NCI-H1417 (cell line): ENCODE measurements at regions not wholly inside any gene's neighbourhood (a gene's known extent, or its start where the extent isn't known, plus 50 kb on each side); places are given as distances from the start of the nearest gene placed in this dataset.

ENCODE experiments used
- DNase-seq, 3 experiments: peaks; one replicate each; lab custom pipeline; 2025; lab: John Stamatoyannopoulos, UW

- DNase-seq: no peak
Measured at GRCh38 chr1:98422816-98423215, 238.7 kb upstream of the SNX7 start.

- peak in 1 of 3 experiments; percentile 30 for DNase-seq
Measured at GRCh38 chr1:98421085-98421435, 240.5 kb upstream of the SNX7 start.

GRCh38 chr1:98420376-98421084, 241.0 kb upstream of the SNX7 start:
- no peak for DNase-seq

- no peak for DNase-seq
Measured at GRCh38 chr1:98417820-98418219, 243.7 kb upstream of the SNX7 start.

- DNase-seq: peak in 2 of 3 experiments; percentile 4 to 63
Measured at GRCh38 chr1:98410082-98410481, 251.4 kb upstream of the SNX7 start.

- DNase-seq: no peak
Measured at GRCh38 chr1:98406352-98407088, 255.0 kb upstream of the SNX7 start.

- DNase-seq: no peak
Measured at GRCh38 chr1:98405581-98406074, 255.9 kb upstream of the SNX7 start.

GRCh38 chr1:98404866-98405265, 256.7 kb upstream of the SNX7 start:
- no peak for DNase-seq

- no peak for DNase-seq
Measured at GRCh38 chr1:98403963-98404480, 257.5 kb upstream of the SNX7 start.

- DNase-seq: no peak
Measured at GRCh38 chr1:98402860-98403259, 258.7 kb upstream of the SNX7 start.

GRCh38 chr1:98400446-98400845, 261.1 kb upstream of the SNX7 start:
- no peak for DNase-seq

GRCh38 chr1:98399218-98399617, 262.3 kb upstream of the SNX7 start:
- DNase-seq: no peak

GRCh38 chr1:98398649-98399048, 262.9 kb upstream of the SNX7 start:
- DNase-seq: no peak

GRCh38 chr1:98398092-98398491, 263.4 kb upstream of the SNX7 start:
- DNase-seq: no peak

- no peak for DNase-seq
Measured at GRCh38 chr1:98393719-98394118, 267.8 kb upstream of the SNX7 start.

GRCh38 chr1:98391175-98391574, 270.3 kb upstream of the SNX7 start:
- no peak for DNase-seq

- DNase-seq: no peak
Measured at GRCh38 chr1:98389809-98390208, 271.7 kb upstream of the SNX7 start.

GRCh38 chr1:98388441-98388840, 273.1 kb upstream of the SNX7 start:
- DNase-seq: no peak

GRCh38 chr1:98387701-98388100, 273.8 kb upstream of the SNX7 start:
- no peak for DNase-seq

GRCh38 chr1:98386675-98387440, 274.7 kb upstream of the SNX7 start:
- DNase-seq: no peak

GRCh38 chr1:98385652-98386051, 275.9 kb upstream of the SNX7 start:
- DNase-seq: no peak

- DNase-seq: peak in 1 of 3 experiments; percentile 17
Measured at GRCh38 chr1:98384461-98385141, 276.9 kb upstream of the SNX7 start.
